ENCODE measurements at regions not wholly inside any gene's neighbourhood (a gene's known extent, or its start where the extent isn't known, plus 50 kb on each side); places are given as distances from the start of the nearest gene placed in this dataset.

DNA sequence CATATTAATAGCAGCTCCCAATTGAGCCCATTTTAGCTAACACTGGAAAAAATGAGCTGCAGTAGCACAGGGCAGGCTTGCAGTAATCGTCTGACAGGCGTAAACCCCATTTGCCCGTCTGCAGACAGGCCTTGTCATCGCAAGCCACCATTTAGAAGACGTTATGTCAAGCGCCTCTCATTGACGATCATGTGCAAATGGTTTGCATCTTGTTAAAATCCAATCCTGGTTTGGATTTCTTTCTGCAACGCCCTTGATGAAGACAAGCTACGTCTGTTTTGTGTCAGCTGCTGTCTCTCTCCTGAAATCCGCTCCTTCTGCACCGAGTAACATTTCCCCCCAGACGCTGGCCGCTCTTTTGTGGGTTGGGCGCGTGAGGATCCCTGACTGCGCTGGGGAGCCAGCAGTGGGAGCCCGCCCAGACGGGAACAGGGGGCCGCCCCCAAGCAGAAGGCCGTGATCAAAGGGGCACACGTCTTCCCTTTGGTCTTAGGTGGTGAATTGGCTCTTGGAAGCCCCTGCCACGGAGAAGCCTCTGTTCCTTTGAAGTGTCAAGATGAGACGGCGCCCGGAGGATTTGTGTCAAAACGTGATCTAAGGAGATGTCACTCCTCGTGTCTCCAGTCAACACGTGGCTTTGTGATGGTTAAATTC is 84.2 kb upstream of the GPC1 start:
- TF ChIP-seq Cebpa-rat (IDR thresholded peaks at IDR 0.05), result no peak
- H3K36me3 ChIP-seq, result no peaks in the 10 kb centered on the region
- peak overlapping the region in 1 of 10 experiments; percentile 14; a peak in 1 of 20 replicates for H3K4me3 ChIP-seq
- H3K9me3 ChIP-seq (replicated peaks in 1 of 11), result peaks cover 26 to 44% (median 37%) of the 10 kb centered on the region in 11 experiments
- H4K20me1 ChIP-seq, result no peaks in the 10 kb centered on the region; a peak in 1 of 22 replicates
- H3K27ac ChIP-seq, result peak overlapping the region in 2 of 11 experiments; percentile 4 to 37; a peak in 1 of 22 replicates
- no peak overlapping the region for H3K9ac ChIP-seq
- no peaks in the 10 kb centered on the region for H3K27me3 ChIP-seq
- peaks cover 0 to 59% (median 35%) of the 10 kb centered on the region in 10 experiments; a peak in 14 of 20 replicates for H3K4me1 ChIP-seq
- peak overlapping the region in 8 of 11 experiments; percentile 25 to 75 (median 63); a peak in 12 of 22 replicates for H3K4me2 ChIP-seq

DNA sequence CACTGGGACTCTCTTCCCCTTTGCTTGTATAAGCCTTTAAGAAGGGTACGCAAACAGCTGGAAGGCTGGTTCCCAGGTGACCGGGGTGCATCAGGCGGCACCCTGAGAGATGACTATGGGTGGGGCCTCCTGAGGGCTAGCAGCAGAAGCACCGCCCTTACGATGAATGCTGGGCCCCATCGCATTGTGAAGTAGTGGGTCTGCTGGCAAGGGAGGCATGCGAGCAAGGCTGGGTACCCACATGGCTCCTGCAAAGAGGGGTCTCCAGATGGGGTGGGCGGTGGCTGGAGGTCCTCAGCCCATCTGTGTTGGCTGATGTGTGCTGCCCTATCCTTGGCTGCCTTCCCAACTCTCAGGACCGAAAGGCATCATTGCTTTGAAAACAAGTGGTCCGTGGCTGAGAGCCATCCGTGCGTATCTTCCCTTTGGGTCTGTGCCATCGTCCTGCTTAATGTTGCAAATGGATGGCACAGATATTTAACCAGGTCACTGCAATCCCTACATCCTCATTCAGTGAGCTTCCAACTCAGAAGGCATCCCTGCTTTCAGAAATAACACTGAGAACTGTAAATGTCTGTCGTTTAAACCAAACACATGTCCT is 83.5 kb upstream of the GPC1 start:
- H3K27me3 ChIP-seq, result no peaks in the 10 kb centered on the region
- TF ChIP-seq Cebpa-rat (IDR thresholded peaks at IDR 0.05), result no peak
- H3K4me3 ChIP-seq, result peak overlapping the region in 2 of 10 experiments; percentile 14 to 34; a peak in 2 of 20 replicates
- H3K36me3 ChIP-seq, result no peaks in the 10 kb centered on the region
- H3K9ac ChIP-seq, result no peak overlapping the region
- H3K4me2 ChIP-seq, result peak overlapping the region in 8 of 11 experiments; percentile 25 to 75 (median 63); a peak in 15 of 22 replicates
- H3K4me1 ChIP-seq, result peaks cover 0 to 61% (median 35%) of the 10 kb centered on the region in 10 experiments; a peak in 14 of 20 replicates
- peak overlapping the region in 4 of 11 experiments; percentile 4 to 37 (median 34); a peak in 4 of 22 replicates for H3K27ac ChIP-seq
- H4K20me1 ChIP-seq, result no peaks in the 10 kb centered on the region; a peak in 1 of 22 replicates
- H3K9me3 ChIP-seq (replicated peaks in 1 of 11), result peaks cover 26 to 43% (median 36%) of the 10 kb centered on the region in 11 experiments

DNA sequence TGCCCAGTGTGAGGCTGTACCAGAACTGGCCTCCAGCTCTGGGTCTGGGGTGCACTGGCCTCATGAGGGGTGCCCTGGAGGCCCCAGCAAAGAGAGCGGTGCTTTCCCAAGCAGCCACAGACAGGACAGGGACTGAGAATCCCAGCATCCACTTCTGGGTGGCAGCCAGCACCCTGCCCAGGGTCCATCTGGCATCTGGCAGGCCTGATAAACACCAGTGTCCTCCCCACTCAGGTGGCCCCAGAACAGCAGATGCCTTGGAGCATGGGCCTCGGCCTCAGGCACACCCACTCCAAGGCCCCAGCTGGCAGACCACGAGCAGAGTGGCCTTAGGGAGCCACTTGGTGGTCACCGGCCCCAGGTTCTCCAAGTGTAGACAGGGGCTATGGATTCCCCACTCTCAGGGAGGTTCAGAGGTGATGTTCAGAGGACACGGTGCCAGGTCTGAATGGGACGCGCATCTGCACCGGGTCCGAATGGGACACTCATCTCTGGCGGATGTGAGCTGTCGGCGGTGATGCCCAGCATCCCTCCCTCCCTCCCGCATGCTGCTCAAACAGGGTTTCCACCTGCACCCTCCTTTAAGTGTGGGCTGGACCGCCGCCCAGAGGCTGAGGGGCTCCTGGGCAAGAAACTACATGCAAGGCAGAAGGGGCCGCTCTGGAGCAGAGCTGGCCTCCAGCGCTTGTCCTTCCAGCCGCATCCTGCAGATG is 82.2 kb upstream of the GPC1 start:
- H3K9ac ChIP-seq, result no peak overlapping the region
- H3K36me3 ChIP-seq, result no peaks in the 10 kb centered on the region
- H4K20me1 ChIP-seq, result no peaks in the 10 kb centered on the region
- peak overlapping the region in 3 of 10 experiments; percentile 9 to 47 (median 27); a peak in 3 of 20 replicates for H3K4me3 ChIP-seq
- TF ChIP-seq Cebpa-rat (IDR thresholded peaks at IDR 0.05), result no peak
- peak overlapping the region in 5 of 11 experiments; percentile 3 to 37 (median 30); a peak in 6 of 22 replicates for H3K27ac ChIP-seq
- no peak overlapping the region for H3K4me2 ChIP-seq
- H3K27me3 ChIP-seq, result no peaks in the 10 kb centered on the region
- peaks cover 26 to 43% (median 36%) of the 10 kb centered on the region in 11 experiments for H3K9me3 ChIP-seq (replicated peaks in 1 of 11)
- peaks cover 0 to 68% (median 40%) of the 10 kb centered on the region in 10 experiments; a peak in 14 of 20 replicates for H3K4me1 ChIP-seq

DNA sequence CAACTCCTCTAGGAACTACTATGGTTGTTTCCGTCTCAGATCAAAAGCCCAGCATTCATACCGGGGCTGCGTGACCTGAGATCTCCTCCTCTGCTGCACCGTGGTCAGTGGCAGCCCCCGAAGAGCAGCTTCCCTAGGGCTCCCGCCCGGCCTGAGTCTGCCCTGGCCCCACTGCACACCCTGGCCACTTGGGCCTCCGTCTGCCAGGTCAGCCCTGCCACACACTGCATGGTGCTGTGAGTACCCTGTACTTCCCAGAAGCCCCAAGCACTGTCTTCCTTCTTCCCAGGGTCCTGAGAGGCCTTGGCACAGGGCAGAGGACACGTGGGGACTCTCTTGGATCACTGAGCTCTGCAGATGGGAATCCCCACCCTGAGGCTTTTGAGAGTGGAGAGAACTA is 81.5 kb upstream of the GPC1 start:
- Histone ChIP-seq H3K9ac (no peak overlapping the region), H3K4me1 (peaks cover 0 to 67% (median 39%) of the 10 kb centered on the region in 10 experiments; a peak in 14 of 20 replicates), H3K36me3 (no peaks in the 10 kb centered on the region), H3K27me3 (no peaks in the 10 kb centered on the region), H4K20me1 (no peaks in the 10 kb centered on the region), H3K4me3 (no peak overlapping the region), H3K27ac (no peak overlapping the region), H3K9me3 (replicated peaks in 1 of 11) (peaks cover 26 to 46% (median 38%) of the 10 kb centered on the region in 11 experiments), H3K4me2 (no peak overlapping the region)
- TF ChIP-seq Cebpa-rat (IDR thresholded peaks at IDR 0.05), result no peak

DNA sequence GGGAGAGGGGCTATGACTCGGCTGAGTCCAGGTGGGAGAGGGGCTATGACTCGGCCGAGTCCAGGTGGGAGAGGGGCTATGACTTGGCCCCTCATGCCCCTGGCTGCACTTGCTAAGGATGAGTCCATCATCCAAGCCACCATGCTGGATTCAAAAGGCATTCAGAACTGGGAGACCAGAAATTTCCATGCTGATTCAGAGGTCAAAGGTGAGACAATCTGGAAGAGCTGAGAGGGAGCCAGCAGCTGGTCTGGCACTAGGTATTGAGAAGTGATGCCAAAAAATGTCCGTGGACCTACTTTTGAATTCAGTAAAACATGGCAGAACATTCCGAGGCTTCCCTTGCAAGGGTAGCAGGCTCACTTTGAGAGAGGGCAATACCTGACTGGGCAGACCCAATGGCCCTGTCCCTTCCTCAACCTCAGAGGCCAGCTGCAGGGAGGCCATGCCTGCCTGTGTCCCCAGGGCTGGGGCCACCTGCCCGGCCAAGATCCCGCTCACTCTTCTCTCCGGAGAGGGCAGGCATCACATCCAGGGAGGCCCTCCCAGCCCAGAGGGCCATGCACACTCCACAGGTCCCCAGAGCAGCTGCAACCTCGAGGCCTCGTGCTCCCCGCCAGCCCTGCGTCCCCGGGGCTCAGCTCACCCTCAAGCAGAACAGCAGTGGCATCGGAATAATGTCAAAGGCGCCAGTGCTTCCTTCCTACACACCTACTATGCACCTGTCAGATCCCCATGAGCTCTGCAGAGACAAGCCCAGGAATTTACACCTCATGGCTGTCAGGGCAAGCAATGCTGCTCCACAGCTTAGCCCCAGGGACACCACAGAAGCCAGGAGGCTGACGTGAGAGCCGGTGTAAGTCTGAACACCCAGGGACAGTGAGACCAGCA is 80.2 kb upstream of the GPC1 start:
- Histone ChIP-seq H3K27ac (no peak overlapping the region), H3K9ac (no peak overlapping the region), H3K4me3 (no peak overlapping the region), H3K27me3 (no peaks in the 10 kb centered on the region), H3K4me1 (peaks cover 0 to 54% (median 26%) of the 10 kb centered on the region in 10 experiments; a peak in 13 of 20 replicates), H4K20me1 (no peaks in the 10 kb centered on the region), H3K9me3 (replicated peaks in 1 of 11) (peaks cover 35 to 57% (median 50%) of the 10 kb centered on the region in 11 experiments), H3K36me3 (no peaks in the 10 kb centered on the region), H3K4me2 (peak overlapping the region in 1 of 11 experiments; percentile 20; a peak in 1 of 22 replicates)
- no peak for TF ChIP-seq Cebpa-rat (IDR thresholded peaks at IDR 0.05)

DNA sequence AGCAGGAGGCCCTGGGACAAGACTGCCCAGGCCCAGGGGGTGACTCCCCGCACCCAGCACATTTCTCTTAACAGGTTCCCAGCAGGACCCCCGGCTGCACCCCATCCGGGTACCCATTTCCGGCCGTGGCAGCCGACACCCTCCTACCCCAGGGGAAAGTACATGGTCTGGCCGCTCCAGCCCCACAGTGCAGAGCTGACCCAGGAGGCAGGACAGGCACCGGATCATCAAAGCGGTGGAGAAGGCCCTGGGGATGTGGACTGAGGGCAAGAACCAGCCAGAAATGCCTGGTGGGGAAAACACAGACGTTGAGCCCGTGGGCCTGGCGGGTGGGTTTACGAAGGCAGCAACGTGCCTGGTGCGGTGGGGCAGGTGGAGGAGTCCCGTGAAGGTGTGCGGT is 79.5 kb upstream of the GPC1 start:
- no peak overlapping the region for H3K4me2 ChIP-seq
- peaks cover 43 to 57% (median 53%) of the 10 kb centered on the region in 11 experiments for H3K9me3 ChIP-seq (replicated peaks in 1 of 11)
- H3K4me1 ChIP-seq, result peaks cover 0 to 47% (median 19%) of the 10 kb centered on the region in 10 experiments; a peak in 13 of 20 replicates
- no peak for TF ChIP-seq Cebpa-rat (IDR thresholded peaks at IDR 0.05)
- H3K27ac ChIP-seq, result no peak overlapping the region
- H3K36me3 ChIP-seq, result no peaks in the 10 kb centered on the region
- no peak overlapping the region for H3K4me3 ChIP-seq
- H4K20me1 ChIP-seq, result no peaks in the 10 kb centered on the region
- no peak overlapping the region for H3K9ac ChIP-seq
- H3K27me3 ChIP-seq, result no peaks in the 10 kb centered on the region

DNA sequence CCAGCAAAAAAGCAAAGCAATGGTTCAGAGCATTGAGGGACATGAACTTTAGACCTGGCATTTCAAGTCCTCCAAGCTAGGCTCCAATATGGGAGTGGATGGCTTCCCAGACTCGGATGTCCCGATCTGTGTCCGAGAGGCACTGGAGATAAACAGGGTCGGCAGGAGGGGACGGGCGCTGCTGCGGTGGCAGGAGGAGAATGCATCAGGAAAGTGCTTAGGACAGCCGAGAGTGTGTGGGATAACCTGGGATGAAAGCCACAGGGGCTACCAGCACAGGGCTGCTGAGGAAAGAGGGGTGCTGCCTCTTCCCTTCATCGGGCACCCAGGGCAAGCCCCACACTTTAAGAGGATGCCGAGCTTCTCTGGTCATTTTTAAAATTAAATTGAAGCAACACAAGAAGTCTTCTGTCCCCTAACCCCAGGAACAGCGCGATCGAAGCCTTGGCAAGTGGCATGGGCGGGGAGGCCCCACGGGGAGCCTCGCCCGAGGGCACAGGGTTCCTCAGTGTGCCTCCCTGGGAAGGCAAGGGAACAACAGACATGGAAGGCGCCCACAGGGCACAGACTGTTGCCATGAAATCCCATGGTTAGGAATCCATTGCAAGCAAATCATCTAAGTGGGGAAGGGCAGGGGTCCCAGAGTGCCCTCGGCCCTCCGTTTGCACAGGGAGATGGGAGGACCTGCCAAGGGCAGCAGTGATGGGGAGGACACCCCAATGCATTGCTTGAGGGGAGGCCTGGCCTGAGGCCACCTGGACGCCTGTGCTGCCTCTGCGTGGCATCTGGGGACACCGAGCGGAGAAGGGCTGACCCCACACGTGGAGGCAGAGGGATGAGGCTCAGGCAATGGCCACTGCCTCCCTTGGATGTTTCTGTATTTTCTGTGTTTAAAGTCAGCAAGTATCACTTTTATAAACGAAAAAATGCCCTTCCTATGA is 78.5 kb upstream of the GPC1 start:
- Histone ChIP-seq H3K27ac (no peak overlapping the region), H3K36me3 (no peaks in the 10 kb centered on the region), H3K9ac (no peak overlapping the region), H3K4me3 (no peak overlapping the region), H3K27me3 (no peaks in the 10 kb centered on the region), H4K20me1 (no peaks in the 10 kb centered on the region), H3K4me1 (peaks cover 0 to 42% (median 9%) of the 10 kb centered on the region in 10 experiments; a peak in 13 of 20 replicates), H3K9me3 (replicated peaks in 1 of 11) (peaks cover 45 to 57% (median 52%) of the 10 kb centered on the region in 11 experiments), H3K4me2 (no peak overlapping the region)
- TF ChIP-seq Cebpa-rat (IDR thresholded peaks at IDR 0.05), result no peak

Data from BLaER1 treated with 17β-estradiol and CSF1 and Interleukin-3, amounts not matched to agents 10 nM and 100 nM (cell line).